HEK293 (cell line): ENCODE measurements at regions not wholly inside any gene's neighbourhood (a gene's known extent, or its start where the extent isn't known, plus 50 kb on each side); places are given as distances from the start of the nearest gene placed in this dataset.

Experiments used
- CTCF ChIP-seq: fragments of 450-650 bp; formaldehyde crosslinking; IDR thresholded peaks from 2 replicates; pipeline ENCODE4 v1.5.1; 2016; ENCODE audit warnings: missing biosample characterization, missing genetic modification characterization
- ELK4 ChIP-seq: IDR thresholded peaks from 2 replicates; pipeline ENCODE4 v1.6.1; 2011; ENCODE audit warnings: mild to moderate bottlenecking, low read depth, low read length, borderline replicate concordance
- PATZ1 ChIP-seq: fragments of 450-650 bp; formaldehyde crosslinking; IDR thresholded peaks from 2 replicates; pipeline ENCODE4 v1.5.1; 2016; ENCODE audit warnings: missing biosample characterization, missing genetic modification characterization
- ZBTB20 ChIP-seq: fragments of 450-650 bp; formaldehyde crosslinking; IDR thresholded peaks from 2 replicates; pipeline ENCODE4 v1.5.1; 2016; ENCODE audit warnings: missing biosample characterization, missing genetic modification characterization
- ZBTB21 ChIP-seq: fragments of 450-650 bp; formaldehyde crosslinking; IDR thresholded peaks from 2 replicates; pipeline ENCODE4 v1.5.1; 2017; ENCODE audit warnings: missing biosample characterization, missing genetic modification characterization
- ZFP3 ChIP-seq: fragments of 450-650 bp; formaldehyde crosslinking; IDR thresholded peaks from 2 replicates; pipeline ENCODE4 v1.5.1; 2016; ENCODE audit warnings: low read depth, missing biosample characterization, missing genetic modification characterization
- ZFP41 ChIP-seq: fragments of 450-650 bp; formaldehyde crosslinking; IDR thresholded peaks from 2 replicates; pipeline ENCODE4 v1.5.1; 2016; ENCODE audit warnings: missing biosample characterization, missing genetic modification characterization, borderline replicate concordance
- ZFP69B ChIP-seq: fragments of 450-650 bp; formaldehyde crosslinking; IDR thresholded peaks from 2 replicates; pipeline ENCODE4 v1.5.1; 2016; ENCODE audit warnings: missing biosample characterization, missing genetic modification characterization
- ZNF121 ChIP-seq: fragments of 450-650 bp; formaldehyde crosslinking; IDR thresholded peaks from 2 replicates; pipeline ENCODE4 v1.5.1; 2016; ENCODE audit warnings: missing biosample characterization, missing genetic modification characterization
- ZNF24 ChIP-seq: fragments of 450-650 bp; formaldehyde crosslinking; IDR thresholded peaks from 2 replicates; pipeline ENCODE4 v1.5.1; 2016; ENCODE audit warnings: missing biosample characterization, missing genetic modification characterization
- ZNF311 ChIP-seq: fragments of 450-650 bp; formaldehyde crosslinking; IDR thresholded peaks from 2 replicates; pipeline ENCODE4 v1.5.1; 2017; ENCODE audit warnings: missing biosample characterization, missing genetic modification characterization, borderline replicate concordance
- ZNF335 ChIP-seq: fragments of 450-650 bp; formaldehyde crosslinking; conservative IDR thresholded peaks from 2 replicates; pipeline ENCODE4 v1.5.1; 2016; ENCODE audit warnings: missing biosample characterization, missing genetic modification characterization
- ZNF48 ChIP-seq: fragments of 450-650 bp; formaldehyde crosslinking; IDR thresholded peaks from 2 replicates; pipeline ENCODE4 v1.5.1; 2016; ENCODE audit warnings: missing biosample characterization, missing genetic modification characterization

- TF ChIP-seq ZFP3 (no peak), ZFP69B (tag by site-specific recombination) (no peak), ZNF24 (tag by site-specific recombination) (no peak), CTCF (tag by site-specific recombination) (no peak), ZNF48 (tag by site-specific recombination) (no peak), ZBTB21 (tag by site-specific recombination) (no peak), PATZ1 (tag by site-specific recombination) (no peak), ZFP41 (tag by site-specific recombination) (no peak), ELK4 (no peak), ZNF121 (tag by site-specific recombination) (no peak), ZNF311 (tag by site-specific recombination) (no peak), ZBTB20 (tag by site-specific recombination) (no peak), ZNF335 (no peak)
Observed at GRCh38 chr5:115459855-115460341, 84.7 kb downstream of the FEM1C start.
